Activated T-cell treated with anti-CD3 and anti-CD28 coated beads for 4 hours (primary cell): ENCODE measurements at regions not wholly inside any gene's neighbourhood (a gene's known extent, or its start where the extent isn't known, plus 50 kb on each side); places are given as distances from the start of the nearest gene placed in this dataset.
A peak's percentile ranks its signal among the peaks of the same experiment; 100 is the strongest.
"Not testable (repeated sequence)": the region's sequence is repeated elsewhere in the genome, so short reads cannot be mapped to it uniquely, and the experiment has no call there.

Experiments
- DNase-seq: peaks from one replicate; pipeline ENCODE4 v3.0.0-alpha.2; 2020

DNA sequence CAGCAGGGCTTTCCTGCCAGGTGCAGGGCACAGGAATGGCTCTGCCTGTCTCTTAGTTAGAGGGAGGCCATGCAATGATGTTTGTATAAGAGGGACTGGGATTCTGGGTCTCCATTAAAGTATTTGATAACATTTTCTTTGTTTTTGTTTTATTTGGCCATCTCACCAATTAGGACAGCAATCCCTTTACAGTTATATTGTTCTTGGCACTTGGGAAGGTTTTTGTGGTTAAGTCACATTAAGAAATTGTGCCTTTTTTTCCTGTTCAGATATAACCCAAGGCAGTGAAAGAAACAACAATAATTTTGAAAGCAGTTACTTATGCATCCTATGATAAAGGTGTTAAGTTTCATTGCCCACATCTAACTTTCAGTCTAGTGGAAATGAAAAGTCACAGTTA, 237.4 kb upstream of the PRSS58 start:
- not testable (repeated sequence) for DNase-seq

DNA sequence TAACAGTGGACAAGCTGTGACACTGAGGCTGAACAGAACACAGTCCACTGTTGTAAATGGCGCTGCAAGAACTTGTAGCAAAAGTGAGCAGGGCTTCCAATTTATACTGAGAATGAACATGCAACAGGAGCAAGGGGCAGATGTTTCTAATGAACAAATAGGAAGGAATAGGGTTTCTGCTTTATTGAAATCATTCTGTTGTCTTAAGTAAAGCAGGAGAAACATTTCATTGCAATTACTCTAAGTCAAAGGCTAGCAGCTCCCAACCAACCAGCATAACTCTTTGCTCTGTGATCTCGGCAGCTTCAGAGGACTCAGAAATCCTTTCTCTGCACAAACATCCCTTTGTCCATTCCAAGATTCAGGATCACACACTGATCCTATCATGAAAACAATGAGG, 236.2 kb upstream of the PRSS58 start:
- DNase-seq = no peak

DNA sequence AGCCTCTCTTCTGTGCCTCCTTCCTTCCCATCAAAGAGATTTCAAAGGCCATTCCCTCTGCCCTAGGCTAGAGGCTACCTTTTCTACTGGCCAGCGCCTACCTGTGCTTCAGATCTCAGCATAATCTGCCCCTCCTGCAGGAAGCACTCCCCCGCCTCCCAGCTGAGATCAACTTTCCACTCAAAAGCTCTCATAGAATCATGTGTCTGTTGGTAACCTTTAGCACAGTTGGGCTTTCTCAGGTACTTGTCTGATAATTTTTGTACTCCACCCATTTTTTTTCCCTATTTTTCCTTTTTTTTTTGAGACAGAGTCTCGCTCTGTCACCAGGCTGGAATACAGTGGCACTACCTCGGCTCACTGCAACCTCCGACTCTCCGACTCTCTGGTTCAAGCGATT, 231.0 kb upstream of the PRSS58 start:
- DNase-seq = no peak

DNA sequence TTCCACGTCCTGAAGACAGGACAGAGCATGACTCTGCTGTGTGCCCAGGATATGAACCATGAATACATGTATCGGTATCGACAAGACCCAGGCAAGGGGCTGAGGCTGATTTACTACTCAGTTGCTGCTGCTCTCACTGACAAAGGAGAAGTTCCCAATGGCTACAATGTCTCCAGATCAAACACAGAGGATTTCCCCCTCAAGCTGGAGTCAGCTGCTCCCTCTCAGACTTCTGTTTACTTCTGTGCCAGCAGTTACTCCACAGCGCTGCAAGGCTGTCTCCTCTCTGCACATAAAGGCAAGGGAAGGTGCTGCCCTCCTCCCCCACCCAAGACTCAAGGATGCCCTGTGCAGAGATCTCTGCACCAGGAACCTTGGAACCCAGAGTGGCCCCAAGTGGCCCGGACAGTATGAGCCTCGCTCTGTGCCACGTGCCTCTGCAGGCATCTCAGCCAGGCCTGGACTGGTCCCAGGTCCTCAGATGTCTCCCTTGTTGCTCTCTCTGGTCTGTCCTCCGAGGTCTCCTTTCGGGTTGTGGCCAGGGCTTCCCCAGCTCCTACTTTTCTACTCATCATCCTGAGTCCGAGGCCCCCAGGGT, 230.3 kb upstream of the PRSS58 start:
- no peak for DNase-seq

DNA sequence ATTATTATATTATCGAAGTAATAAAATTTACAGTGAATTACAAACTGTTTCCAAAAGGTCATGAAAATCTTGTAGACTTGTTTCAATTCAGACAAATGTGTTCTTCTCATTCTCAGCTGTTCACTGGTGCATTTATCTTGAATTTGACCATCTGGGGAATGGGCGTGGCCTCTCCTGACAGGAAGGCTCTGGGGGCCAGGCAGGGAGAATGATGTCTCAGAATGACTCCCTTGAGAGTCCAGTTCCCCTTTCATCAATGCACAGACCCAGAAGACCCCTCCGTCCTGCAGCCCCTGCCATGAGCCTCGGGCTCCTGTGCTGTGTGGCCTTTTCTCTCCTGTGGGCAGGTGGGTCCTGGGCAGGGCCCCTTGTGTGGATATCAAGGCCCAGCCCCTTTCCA, 229.7 kb upstream of the PRSS58 start:
- DNase-seq = not testable (repeated sequence)

DNA sequence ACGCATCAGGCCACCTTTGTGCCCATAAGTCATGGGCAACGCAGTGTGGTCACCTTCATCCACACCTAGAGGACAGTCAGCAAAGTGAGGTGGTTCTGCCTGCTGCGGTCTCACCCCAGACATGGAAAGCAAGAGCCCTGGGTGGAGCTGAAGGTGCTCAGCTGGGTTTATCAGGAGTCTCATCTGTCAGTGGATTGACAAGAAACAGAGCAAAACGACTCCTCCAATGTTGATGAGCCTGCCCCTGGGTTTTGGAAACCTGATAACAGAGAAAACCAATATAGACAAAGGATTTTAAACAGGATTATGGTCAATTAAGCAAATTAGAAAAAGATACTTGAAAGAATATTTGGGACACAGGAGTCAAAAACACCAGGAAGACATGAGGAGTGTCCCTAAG, 229.3 kb upstream of the PRSS58 start:
- DNase-seq = no peak

DNA sequence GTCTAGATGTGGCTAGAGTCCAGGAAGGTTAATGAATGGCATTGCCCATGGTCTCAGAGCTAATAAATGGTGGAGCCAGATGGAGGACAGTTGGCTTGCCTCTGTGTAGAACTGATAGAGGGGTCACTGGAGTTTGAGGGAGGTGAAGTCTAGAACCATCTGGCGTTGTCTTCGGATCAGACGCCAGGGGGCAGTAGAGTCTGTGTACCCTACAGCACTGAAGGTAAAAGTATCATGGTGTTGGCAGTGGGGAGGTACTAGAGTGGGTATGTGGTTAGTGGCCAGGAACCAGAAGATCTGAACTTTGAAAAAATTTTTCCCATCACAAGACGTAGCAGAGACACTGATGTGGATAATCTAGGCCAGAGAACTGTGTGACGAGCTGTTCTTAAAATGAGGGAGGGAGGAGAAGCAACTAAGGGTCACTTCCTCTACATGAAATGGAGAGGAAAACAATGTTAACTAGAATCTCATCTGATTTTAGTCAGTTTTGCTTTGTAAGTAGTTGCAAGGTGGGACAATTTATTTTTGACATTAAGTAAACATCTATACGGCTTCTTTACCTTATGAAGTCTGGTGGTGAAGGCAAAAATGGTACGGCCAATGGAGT, 227.9 kb upstream of the PRSS58 start:
- DNase-seq = no peak

DNA sequence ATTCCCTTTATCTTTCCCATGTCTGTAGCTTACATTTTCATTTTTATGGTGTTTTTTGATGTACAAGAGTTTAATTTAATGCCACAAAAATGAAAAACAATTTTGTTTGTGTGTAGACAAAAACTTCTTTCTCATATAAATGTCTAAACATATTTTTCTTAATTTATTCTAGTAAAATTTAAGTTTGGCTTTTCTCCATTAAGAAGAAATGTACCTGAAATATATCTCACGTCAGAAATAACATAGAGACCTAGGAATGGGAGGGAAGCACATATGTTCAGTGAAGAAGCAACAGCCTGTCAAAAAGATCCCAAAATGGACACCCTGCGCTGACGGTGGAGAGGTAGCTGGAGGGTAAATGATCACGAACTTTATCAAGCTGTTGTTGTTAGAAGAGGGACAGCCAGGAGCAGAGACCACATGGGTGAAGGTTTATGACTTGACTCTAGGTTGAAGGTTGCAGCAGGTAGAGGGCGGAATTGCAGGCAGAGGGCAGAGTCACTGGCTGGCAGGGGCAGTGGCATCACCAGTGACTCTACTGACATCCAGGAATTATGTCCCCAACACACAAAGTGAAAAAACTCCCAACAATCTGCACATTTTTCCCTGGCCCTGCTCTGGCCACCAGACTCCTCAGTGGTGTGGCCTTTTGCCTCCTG, 225.9 kb upstream of the PRSS58 start:
- DNase-seq = no peak

DNA sequence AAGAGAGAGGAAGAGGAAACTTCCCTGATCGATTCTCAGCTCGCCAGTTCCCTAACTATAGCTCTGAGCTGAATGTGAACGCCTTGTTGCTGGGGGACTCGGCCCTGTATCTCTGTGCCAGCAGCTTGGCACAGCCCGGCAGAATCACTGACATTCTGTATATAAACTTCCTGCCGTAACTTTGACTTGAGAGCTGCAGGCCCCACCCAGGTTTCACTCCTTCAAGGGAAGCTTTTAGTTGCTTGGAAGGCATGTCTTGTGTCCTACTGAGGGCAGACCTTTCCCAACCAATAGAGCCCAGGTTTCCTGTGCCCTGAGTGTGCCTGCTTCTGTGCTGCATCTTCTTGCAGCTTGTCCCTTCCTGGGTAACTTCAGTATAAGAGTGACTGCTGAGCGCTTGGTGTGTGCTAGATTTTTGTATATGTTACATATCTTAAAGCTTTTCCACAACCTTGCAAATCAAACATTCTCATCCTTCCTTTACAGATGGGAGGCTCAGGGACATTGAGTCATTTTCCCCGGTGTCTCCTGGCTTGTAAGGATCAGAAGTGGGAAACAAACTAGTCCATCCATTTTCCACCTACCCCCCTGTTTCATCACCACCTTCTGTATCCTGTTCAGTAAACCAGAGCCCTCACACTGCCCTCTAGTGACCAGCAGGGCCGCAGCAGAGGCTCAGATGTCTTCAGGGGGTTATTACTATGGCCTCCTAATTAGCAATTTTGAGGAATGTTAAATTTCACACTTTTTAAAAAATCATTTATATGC, 225.2 kb upstream of the PRSS58 start:
- peak; percentile 31 for DNase-seq

DNA sequence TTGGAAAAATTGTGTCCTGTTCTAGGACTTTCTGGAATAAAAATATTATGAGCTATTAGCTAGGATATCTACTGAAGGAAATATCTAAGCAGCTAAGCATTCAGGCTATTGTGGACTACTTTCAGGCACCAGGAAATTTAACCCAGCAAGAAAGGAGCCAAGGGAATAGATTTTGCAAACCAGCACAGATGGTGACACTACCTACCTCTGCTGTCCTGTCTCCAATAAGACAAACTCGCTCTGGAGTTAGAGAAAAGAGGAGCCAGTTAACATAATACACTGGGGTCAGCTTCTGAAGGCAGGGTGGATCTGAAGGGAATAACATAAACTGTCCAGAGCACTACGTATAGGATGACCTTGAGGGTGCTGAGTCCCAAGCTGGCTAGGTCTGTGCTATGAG, 223.7 kb upstream of the PRSS58 start:
- DNase-seq = no peak

DNA sequence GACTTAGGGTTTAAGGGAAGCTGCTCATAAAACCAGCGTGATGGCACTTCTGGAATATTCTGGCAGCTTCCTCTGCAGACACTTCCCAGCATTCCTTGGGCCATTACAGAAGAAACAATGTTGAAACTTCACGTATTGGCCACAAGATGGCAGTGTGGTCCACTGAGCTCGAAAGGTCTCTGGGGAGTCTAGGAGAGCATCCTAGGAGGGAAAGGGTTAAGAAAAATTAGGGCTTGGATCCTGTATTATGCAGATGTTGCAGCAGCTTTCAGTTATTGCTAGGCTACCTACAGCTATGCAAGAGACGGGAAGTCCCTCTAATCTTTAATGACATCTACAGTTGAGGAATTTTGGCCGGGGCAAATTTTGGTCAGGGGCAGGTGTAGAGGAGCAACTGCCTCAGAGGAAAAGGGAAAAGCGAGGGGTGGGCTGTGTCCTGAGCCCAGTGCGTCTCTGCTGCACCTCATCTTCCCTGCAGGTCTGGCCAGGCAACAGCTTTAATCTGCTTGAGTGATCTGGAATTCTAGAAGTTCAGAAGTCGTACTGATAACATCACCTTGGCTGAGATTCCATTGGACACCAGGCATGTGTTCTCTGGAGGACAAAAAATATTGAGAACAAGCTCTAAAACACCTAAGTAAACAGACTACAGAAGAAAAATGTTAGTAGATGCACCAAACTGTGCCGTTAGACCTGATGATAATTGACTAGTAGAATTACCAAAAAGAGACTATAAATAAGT, 220.8 kb upstream of the PRSS58 start:
- no peak for DNase-seq

DNA sequence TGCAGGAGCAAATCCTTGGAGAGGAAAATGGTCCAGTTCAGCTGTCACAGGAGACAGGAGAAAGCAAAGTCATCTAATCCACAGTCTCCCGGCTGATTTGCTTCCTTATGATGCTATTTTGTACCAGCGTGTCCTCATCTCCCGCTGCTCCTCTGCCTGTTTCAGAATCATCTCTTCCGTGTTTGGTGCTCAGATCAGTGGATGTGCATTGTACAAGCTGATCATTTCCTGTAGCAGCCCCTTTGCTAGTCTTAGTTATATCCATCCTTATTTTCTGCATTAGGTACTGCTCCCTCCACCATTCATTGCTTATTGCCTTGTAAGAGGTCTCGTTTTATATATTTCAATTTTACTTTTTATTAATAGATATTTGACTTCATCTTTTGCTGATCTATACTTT, 219.9 kb upstream of the PRSS58 start:
- DNase-seq = not testable (repeated sequence)

DNA sequence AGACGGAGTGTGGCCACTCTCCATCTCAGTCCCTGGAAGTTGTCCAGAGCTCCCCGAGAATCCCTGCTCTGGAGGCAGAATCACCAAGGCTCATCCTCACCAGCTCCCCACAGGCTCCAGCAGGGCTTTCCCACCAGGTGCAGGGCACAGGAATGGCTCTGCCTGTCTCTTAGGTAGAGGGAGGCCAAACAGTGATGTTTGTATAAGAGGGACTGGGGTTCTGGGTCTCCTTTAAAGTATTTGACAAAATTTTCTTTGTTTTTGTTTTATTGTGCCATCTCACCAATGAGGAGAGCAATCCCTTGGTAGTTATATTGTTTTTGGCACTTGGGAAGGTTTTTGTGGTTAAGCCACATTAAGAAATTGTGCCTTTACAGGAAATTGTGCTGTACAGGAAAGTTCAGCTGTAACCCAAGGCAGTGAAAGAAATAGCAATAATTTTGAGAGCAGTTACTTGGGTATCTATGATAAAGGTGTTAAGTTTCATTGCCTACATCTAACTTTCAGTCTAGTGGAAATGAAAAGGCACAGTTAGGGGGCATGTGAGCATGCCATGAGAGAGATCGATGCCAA, 219.3 kb upstream of the PRSS58 start:
- no peak for DNase-seq

DNA sequence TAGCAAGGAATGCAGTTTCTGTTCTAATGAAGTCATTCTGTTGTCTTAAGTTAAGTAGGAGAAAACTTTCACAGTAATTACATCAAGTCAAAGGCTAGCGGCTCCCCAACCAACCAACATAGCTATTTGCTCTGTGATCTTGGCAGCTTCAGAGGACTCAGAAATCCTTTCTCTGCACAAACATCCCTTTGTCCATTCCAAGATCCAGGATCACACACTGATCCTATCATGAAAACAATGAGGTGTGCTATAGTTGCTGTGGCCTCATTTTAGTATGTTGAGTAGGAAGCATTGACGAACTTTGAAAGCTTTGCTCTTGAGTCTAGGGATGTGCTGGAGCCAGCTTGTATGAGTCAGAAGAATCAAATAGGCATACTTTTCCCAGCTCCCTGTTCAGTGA, 218.2 kb upstream of the PRSS58 start:
- no peak for DNase-seq

DNA sequence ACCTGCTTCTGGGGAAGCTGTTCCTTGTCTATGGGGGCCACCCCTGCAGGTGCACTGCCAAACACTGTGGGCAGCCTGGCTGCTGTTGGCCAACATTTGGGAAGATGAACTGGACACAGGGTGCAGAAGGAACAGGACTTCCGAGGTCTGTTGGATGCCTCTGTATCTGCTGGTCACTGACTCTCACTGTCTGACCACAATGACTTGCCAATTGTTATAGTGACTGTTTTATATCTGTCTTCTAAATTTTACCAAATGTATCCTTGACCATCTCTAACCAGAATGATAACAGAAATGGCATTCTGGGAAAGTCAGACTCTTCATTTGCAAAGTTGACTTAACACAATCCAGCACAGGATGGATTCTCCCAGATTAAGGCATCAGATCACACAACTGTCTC, 214.0 kb upstream of the PRSS58 start:
- no peak for DNase-seq

DNA sequence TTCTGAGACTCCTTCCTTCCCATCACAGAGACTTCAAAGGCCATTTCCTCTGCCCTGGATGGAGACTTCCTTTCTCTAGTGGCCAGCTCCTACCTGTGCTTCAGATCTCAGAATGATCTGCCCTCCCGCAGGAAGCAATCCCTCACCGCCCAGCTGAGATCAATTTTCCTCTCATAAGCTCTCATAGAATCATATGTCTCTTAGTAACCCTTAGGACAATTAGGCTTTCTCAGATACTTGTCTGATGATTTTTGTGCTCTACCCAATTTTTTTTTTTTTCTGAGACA, 212.6 kb upstream of the PRSS58 start:
- no peak for DNase-seq

DNA sequence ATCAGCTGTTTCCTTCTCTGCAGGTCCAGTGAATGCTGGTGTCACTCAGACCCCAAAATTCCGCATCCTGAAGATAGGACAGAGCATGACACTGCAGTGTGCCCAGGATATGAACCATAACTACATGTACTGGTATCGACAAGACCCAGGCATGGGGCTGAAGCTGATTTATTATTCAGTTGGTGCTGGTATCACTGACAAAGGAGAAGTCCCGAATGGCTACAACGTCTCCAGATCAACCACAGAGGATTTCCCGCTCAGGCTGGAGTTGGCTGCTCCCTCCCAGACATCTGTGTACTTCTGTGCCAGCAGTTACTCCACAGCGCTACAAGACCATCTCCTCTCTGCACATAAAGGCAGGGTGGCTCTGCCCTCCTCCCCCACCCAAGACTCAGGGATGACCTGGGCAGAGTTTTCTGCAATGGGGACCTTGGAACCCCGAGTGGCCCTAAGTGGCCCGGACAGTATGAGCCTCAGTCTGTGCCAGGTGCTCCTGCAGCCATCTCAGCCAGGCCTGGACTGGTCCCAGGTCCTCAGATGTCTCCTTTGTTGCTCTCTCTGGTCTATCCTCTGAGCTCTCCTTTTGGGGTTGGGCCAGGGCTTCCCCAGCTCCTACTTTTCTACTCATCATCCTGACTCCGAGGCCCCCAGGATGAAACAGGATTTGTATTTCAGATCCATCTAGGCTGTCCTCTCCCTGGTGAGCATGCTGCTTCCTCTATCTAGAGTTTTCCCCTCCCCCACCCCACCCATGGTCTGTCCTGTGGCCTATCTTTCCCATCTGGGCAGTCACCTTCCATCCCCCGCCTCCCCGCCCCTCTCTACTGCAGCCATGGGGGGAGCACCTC, 212.1 kb upstream of the PRSS58 start:
- DNase-seq = no peak

DNA sequence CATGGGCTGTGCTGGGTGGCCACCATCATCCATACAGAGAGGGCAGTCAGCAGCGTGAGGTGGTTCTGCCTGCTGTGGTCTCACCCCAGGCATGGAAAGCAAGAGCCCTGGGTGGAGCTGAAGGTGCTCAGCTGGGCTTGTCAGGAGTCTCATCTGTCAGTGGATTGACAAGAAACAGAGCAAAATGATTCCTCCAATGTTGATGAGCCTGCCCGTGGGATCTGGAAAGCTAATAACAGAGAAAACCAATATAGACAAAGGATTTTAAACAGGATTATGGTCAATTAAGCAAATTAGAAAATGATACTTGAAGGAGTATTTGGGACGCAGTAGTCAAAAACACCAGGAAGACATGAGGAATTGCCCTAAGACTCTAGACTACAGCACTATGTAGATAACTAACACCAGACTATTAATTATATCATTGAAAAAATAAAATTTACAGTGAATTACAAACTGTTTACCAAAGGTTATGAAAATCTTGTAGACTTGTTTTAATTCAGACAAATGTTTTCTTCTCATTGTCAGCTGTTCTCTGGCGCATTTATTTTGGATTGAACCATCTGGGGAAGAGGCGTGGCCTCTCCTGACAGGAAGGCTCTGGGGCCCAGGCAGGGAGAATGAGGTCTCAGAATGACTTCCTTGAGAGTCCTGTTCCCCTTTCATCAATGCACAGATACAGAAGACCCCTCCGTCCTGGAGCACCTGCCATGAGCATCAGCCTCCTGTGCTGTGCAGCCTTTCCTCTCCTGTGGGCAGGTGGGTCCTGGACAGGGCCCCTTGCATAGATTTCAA, 211.2 kb upstream of the PRSS58 start:
- no peak for DNase-seq

DNA sequence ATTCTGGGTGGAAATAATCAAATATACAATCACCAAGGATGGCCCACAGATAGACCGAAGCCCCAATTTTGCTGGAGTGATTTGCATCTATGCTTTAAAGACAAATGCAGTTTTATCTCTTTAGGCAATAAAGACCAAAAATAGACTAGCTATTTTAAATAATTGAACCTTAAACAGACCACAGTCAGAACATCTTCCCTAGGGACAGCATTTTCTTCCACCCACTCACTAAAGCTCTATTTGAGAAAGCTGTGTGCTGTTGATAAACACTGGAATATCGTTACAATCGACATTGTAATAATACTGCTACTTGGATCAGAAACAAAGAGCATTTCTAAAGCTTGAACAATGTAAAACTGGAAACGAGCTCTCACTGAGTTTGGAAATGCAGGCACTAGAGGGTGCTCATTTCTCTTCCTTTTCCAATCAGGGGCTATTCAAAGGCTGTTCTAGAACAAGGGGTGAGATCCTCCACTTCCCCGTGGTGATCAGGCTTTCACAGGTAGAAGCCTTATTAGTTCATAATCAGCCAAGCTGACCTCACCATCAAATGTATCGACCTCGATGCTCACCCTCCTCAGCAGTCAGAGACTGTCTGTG, 209.3 kb upstream of the PRSS58 start:
- DNase-seq = not testable (repeated sequence)

DNA sequence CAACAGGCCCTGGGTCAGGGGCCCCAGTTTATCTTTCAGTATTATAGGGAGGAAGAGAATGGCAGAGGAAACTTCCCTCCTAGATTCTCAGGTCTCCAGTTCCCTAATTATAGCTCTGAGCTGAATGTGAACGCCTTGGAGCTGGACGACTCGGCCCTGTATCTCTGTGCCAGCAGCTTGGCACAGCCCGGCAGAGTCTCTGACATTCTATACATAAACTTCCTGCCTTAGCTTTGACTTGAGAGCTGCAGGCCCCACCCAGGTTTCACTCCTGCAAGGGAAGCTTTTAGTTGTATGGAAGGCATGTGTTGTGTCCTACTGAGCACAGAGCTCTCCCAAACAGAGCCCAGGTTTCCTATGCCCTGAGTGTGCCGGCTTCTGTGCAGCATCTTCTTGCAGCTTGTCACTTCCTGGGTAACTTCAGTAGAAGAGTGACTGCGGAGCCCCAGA, 205.6 kb upstream of the PRSS58 start:
- DNase-seq = no peak

DNA sequence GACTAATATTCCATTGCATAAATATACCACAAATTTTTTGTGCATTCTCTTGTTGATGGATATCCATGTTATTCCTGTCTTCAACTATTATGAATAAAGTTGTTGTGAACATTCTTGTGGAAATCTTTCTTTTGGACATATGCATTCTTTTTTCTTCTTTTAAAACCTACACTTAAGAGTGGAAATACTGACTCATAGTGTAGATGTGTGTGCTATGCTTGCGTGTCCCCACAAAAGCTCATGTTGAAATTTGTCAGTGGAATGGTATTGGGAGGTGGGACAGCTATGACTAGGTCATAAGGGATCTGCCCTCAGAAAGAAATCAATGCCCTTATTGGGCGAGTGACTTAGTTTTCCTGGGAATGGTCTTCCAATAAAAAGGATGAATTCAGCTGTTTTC, 203.6 kb upstream of the PRSS58 start:
- DNase-seq = no peak
